CD1c-positive myeloid dendritic cell (primary cell): ENCODE measurements at regions not wholly inside any gene's neighbourhood (a gene's known extent, or its start where the extent isn't known, plus 50 kb on each side); places are given as distances from the start of the nearest gene placed in this dataset.

Source experiments
- DNase-seq: peaks from one replicate; pipeline ENCODE4 v3.0.0-alpha.2; 2016; ENCODE audit errors: extremely low spot score

- peak; percentile 47 for DNase-seq
Observed at GRCh38 chr1:235925016-235925415, 58.3 kb upstream of the LYST start.

GRCh38 chr1:235923466-235924021 lies 56.8 kb upstream of the LYST start:
- DNase-seq, result no peak

- DNase-seq, result no peak
Observed at GRCh38 chr1:235920596-235921375, 54.1 kb upstream of the LYST start.

- DNase-seq, result no peak
Observed at GRCh38 chr1:235919833-235920441, 53.2 kb upstream of the LYST start.

GRCh38 chr1:235919127-235919832 lies 52.6 kb upstream of the LYST start:
- DNase-seq, result peak; percentile 51

- DNase-seq, result no peak
Observed at GRCh38 chr1:235918465-235918864, 51.8 kb upstream of the LYST start.

GRCh38 chr1:235918032-235918431 lies 51.3 kb upstream of the LYST start:
- no peak for DNase-seq

- DNase-seq, result peak; percentile 90
Observed at GRCh38 chr1:235917267-235917811, 50.6 kb upstream of the LYST start.
